ENCODE measurements at regions not wholly inside any gene's neighbourhood (a gene's known extent, or its start where the extent isn't known, plus 50 kb on each side); places are given as distances from the start of the nearest gene placed in this dataset.

- no peak for DNase-seq
- BruUV-seq (replicated peaks) = no TSS peak
- Mint-ChIP-seq H3K9me3 (ENCODE audit: low read depth, unreplicated experiment) (no peaks in the 10 kb centered on the region), H3K27ac (ENCODE audit: unreplicated experiment) (no peak overlapping the region), H3K27me3 (ENCODE audit: unreplicated experiment) (no peaks in the 10 kb centered on the region), H3K4me1 (ENCODE audit: low read depth, unreplicated experiment) (no peaks in the 10 kb centered on the region), H3K36me3 (ENCODE audit: insufficient read depth, unreplicated experiment) (no peaks in the 10 kb centered on the region), H3K4me3 (ENCODE audit: low read depth, unreplicated experiment) (no peak overlapping the region)
- intact Hi-C loops (cut with micrococcal nuclease; ENCODE audit: unreplicated experiment) = no loop called here
- CTCF ChIA-PET = interaction anchor here (0.5 kb wide), 2 partner anchors 211 to 320 kb away, joined by 3 to 4 read pairs; no protein-coding TSS in a partner anchor
- TF ChIP-seq CTCF (IDR thresholded peaks at IDR 0.05; ENCODE audit: unreplicated experiment) = no peak
Measured at GRCh38 chr2:106037262-106037661, 156.8 kb downstream of the UXS1 start.

GRCh38 chr2:106034325-106034724 lies 159.8 kb downstream of the UXS1 start:
- CTCF ChIA-PET = no interaction called here
- no TSS peak for BruUV-seq (replicated peaks)
- no peak for TF ChIP-seq CTCF (IDR thresholded peaks at IDR 0.05; ENCODE audit: unreplicated experiment)
- H3K9me3 Mint-ChIP-seq (ENCODE audit: low read depth, unreplicated experiment) = no peaks in the 10 kb centered on the region
- peaks cover 9% of the 10 kb centered on the region for H3K4me1 Mint-ChIP-seq (ENCODE audit: low read depth, unreplicated experiment)
- intact Hi-C loops (cut with micrococcal nuclease; ENCODE audit: unreplicated experiment) = no loop called here
- H3K4me3 Mint-ChIP-seq (ENCODE audit: low read depth, unreplicated experiment) = no peak overlapping the region
- H3K27ac Mint-ChIP-seq (ENCODE audit: unreplicated experiment) = no peak overlapping the region
- H3K27me3 Mint-ChIP-seq (ENCODE audit: unreplicated experiment) = no peaks in the 10 kb centered on the region
- DNase-seq = no peak
- H3K36me3 Mint-ChIP-seq (ENCODE audit: insufficient read depth, unreplicated experiment) = no peaks in the 10 kb centered on the region

GRCh38 chr2:106032676-106033075 lies 161.4 kb downstream of the UXS1 start:
- H3K36me3 Mint-ChIP-seq (ENCODE audit: insufficient read depth, unreplicated experiment) = no peaks in the 10 kb centered on the region
- H3K27me3 Mint-ChIP-seq (ENCODE audit: unreplicated experiment) = no peaks in the 10 kb centered on the region
- DNase-seq = no peak
- H3K9me3 Mint-ChIP-seq (ENCODE audit: low read depth, unreplicated experiment) = no peaks in the 10 kb centered on the region
- no TSS peak for BruUV-seq (replicated peaks)
- no peak overlapping the region for H3K4me3 Mint-ChIP-seq (ENCODE audit: low read depth, unreplicated experiment)
- CTCF ChIA-PET = no interaction called here
- TF ChIP-seq CTCF (IDR thresholded peaks at IDR 0.05; ENCODE audit: unreplicated experiment) = no peak
- no peak overlapping the region for H3K27ac Mint-ChIP-seq (ENCODE audit: unreplicated experiment)
- intact Hi-C loops (cut with micrococcal nuclease; ENCODE audit: unreplicated experiment) = no loop called here
- H3K4me1 Mint-ChIP-seq (ENCODE audit: low read depth, unreplicated experiment) = peaks cover 9% of the 10 kb centered on the region

- peaks cover 9% of the 10 kb centered on the region for H3K4me1 Mint-ChIP-seq (ENCODE audit: low read depth, unreplicated experiment)
- intact Hi-C loops (cut with micrococcal nuclease; ENCODE audit: unreplicated experiment) = no loop called here
- no peaks in the 10 kb centered on the region for H3K27me3 Mint-ChIP-seq (ENCODE audit: unreplicated experiment)
Measured at GRCh38 chr2:106030287-106031268, 163.5 kb downstream of the UXS1 start.

More at GRCh38 chr2:106030287-106031268, 163.5 kb downstream of the UXS1 start:
- Mint-ChIP-seq H3K4me3 (ENCODE audit: low read depth, unreplicated experiment) (no peak overlapping the region), H3K36me3 (ENCODE audit: insufficient read depth, unreplicated experiment) (no peaks in the 10 kb centered on the region), H3K27ac (ENCODE audit: unreplicated experiment) (no peak overlapping the region), H3K9me3 (ENCODE audit: low read depth, unreplicated experiment) (no peaks in the 10 kb centered on the region)
- CTCF ChIA-PET = no interaction called here
- no peak for TF ChIP-seq CTCF (IDR thresholded peaks at IDR 0.05; ENCODE audit: unreplicated experiment)
- BruUV-seq (replicated peaks) = no TSS peak
- DNase-seq = peak; percentile 21

Data from Calu3 (cell line).